ENCODE measurements at regions not wholly inside any gene's neighbourhood (a gene's known extent, or its start where the extent isn't known, plus 50 kb on each side); places are given as distances from the start of the nearest gene placed in this dataset.

DNA sequence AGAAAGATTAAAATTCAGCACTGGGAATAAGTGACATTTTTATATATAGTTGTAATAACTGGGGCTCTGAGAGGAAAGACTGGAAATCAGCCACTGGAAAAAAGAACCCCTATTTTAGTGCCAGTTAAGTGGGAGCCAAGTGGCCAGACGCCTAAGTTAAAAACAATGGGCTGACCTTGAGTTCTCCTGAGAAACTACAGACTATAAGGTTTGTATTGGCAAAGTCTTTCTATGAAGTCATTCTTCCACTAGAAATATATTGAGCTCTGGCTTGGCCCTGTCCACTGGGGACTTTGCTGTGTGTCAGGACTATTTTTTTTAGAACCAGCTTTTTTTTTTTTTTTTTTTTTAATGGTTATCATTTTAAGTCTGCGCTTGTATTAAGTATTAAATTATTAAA, 210.6 kb upstream of the FZD8 start:
- Histone ChIP-seq H3K4me1 (ENCODE audit: control insufficient read depth, insufficient read depth, low read length) (no peaks in the 10 kb centered on the region), H3K36me3 (ENCODE audit: control insufficient read depth in 2 of 2, insufficient read depth in 2 of 2, low read length in 1 of 2) (no peaks in the 10 kb centered on the region), H3K4me3 (no peak overlapping the region), H3K4me2 (ENCODE audit: control insufficient read depth, insufficient read depth) (no peak overlapping the region), H2AFZ (ENCODE audit: control insufficient read depth, low read depth, low read length) (no peak overlapping the region), H3K9ac (ENCODE audit: control insufficient read depth, insufficient read depth, low read length) (no peak overlapping the region), H3K79me2 (ENCODE audit: control insufficient read depth, insufficient read depth, low read length) (no peaks in the 10 kb centered on the region), H3K27me3 (replicated peaks in 1 of 2; ENCODE audit: control insufficient read depth in 2 of 2, insufficient read depth in 2 of 2, low read length in 1 of 2) (no peaks in the 10 kb centered on the region), H4K20me1 (ENCODE audit: control insufficient read depth, insufficient read depth) (no peaks in the 10 kb centered on the region), H3K9me3 (replicated peaks; ENCODE audit: control insufficient read depth, insufficient read depth, low read length) (no peaks in the 10 kb centered on the region), H3K27ac (ENCODE audit: control insufficient read depth, insufficient read depth) (no peak overlapping the region)
- ATAC-seq (no peak), FAIRE-seq (no peak), DNase-seq (ENCODE audit: low read depth, low spot score) (no peak)
- in situ Hi-C loops (cut with MboI) = no loop called here
- CTCF ChIA-PET = no interaction called here
- 18% methylated on average over 2 of the region's 2 CpGs for WGBS (ENCODE audit: insufficient coverage, insufficient replicate concordance, low lambda C conversion rate, missing lambda C conversion rate)
- SMC1A ChIA-PET (ENCODE audit: uncharacterized antibody, unreplicated experiment) = no interaction called here
- RAD21 ChIA-PET (ENCODE audit: unreplicated experiment) = interaction anchor here (0.6 kb wide), 1 partner anchor 53 kb away, joined by 3 read pairs; no protein-coding TSS in a partner anchor
- BruUV-seq (replicated peaks) = no TSS peak
- intact Hi-C loops (cut with micrococcal nuclease; ENCODE audit: unreplicated experiment) = no loop called here
- POLR2A ChIA-PET = interaction anchor here (0.6 kb wide), 2 partner anchors 52 to 1909 kb away, joined by 4 read pairs; no protein-coding TSS in a partner anchor
- TF ChIP-seq, protein P1, sequence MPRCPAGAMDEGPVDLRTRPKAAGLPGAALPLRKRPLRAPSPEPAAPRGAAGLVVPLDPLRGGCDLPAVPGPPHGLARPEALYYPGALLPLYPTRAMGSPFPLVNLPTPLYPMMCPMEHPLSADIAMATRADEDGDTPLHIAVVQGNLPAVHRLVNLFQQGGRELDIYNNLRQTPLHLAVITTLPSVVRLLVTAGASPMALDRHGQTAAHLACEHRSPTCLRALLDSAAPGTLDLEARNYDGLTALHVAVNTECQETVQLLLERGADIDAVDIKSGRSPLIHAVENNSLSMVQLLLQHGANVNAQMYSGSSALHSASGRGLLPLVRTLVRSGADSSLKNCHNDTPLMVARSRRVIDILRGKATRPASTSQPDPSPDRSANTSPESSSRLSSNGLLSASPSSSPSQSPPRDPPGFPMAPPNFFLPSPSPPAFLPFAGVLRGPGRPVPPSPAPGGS (IDR thresholded peaks at IDR 0.05; ENCODE audit: borderline replicate concordance, insufficient read depth, low read depth, low read length, poor library complexity, severe bottlenecking) = no peak
- TF ChIP-seq USF2 (IDR thresholded peaks at IDR 0.05; ENCODE audit: borderline replicate concordance, low read depth, low read length) = no peak
- TF ChIP-seq, protein P2, sequence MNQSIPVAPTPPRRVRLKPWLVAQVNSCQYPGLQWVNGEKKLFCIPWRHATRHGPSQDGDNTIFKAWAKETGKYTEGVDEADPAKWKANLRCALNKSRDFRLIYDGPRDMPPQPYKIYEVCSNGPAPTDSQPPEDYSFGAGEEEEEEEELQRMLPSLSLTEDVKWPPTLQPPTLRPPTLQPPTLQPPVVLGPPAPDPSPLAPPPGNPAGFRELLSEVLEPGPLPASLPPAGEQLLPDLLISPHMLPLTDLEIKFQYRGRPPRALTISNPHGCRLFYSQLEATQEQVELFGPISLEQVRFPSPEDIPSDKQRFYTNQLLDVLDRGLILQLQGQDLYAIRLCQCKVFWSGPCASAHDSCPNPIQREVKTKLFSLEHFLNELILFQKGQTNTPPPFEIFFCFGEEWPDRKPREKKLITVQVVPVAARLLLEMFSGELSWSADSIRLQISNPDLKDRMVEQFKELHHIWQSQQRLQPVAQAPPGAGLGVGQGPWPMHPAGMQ (IDR thresholded peaks at IDR 0.05; ENCODE audit: borderline replicate concordance) = no peak
- TF ChIP-seq, protein P3, sequence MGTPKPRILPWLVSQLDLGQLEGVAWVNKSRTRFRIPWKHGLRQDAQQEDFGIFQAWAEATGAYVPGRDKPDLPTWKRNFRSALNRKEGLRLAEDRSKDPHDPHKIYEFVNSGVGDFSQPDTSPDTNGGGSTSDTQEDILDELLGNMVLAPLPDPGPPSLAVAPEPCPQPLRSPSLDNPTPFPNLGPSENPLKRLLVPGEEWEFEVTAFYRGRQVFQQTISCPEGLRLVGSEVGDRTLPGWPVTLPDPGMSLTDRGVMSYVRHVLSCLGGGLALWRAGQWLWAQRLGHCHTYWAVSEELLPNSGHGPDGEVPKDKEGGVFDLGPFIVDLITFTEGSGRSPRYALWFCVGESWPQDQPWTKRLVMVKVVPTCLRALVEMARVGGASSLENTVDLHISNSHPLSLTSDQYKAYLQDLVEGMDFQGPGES (IDR thresholded peaks at IDR 0.05) = no peak
- no peak for TF ChIP-seq RCOR1 (conservative IDR thresholded peaks at IDR 0.05; ENCODE audit: low read depth, low read length)
- TF ChIP-seq KAT2A (conservative IDR thresholded peaks at IDR 0.05; ENCODE audit: control insufficient read depth, low read depth, low read length) = no peak
- no peak for TF ChIP-seq JUNB (IDR thresholded peaks at IDR 0.05)
- TF ChIP-seq, protein P4, sequence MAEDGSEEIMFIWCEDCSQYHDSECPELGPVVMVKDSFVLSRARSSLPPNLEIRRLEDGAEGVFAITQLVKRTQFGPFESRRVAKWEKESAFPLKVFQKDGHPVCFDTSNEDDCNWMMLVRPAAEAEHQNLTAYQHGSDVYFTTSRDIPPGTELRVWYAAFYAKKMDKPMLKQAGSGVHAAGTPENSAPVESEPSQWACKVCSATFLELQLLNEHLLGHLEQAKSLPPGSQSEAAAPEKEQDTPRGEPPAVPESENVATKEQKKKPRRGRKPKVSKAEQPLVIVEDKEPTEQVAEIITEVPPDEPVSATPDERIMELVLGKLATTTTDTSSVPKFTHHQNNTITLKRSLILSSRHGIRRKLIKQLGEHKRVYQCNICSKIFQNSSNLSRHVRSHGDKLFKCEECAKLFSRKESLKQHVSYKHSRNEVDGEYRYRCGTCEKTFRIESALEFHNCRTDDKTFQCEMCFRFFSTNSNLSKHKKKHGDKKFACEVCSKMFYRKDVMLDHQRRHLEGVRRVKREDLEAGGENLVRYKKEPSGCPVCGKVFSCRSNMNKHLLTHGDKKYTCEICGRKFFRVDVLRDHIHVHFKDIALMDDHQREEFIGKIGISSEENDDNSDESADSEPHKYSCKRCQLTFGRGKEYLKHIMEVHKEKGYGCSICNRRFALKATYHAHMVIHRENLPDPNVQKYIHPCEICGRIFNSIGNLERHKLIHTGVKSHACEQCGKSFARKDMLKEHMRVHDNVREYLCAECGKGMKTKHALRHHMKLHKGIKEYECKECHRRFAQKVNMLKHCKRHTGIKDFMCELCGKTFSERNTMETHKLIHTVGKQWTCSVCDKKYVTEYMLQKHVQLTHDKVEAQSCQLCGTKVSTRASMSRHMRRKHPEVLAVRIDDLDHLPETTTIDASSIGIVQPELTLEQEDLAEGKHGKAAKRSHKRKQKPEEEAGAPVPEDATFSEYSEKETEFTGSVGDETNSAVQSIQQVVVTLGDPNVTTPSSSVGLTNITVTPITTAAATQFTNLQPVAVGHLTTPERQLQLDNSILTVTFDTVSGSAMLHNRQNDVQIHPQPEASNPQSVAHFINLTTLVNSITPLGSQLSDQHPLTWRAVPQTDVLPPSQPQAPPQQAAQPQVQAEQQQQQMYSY (CRISPR knock-in tag; IDR thresholded peaks at IDR 0.05) = no peak
- no peak for TF ChIP-seq POLR2A (IDR thresholded peaks at IDR 0.05; ENCODE audit: low read depth, low read length)
- no peak for TF ChIP-seq USF1 (IDR thresholded peaks at IDR 0.05; ENCODE audit: borderline replicate concordance, extremely low read length, insufficient read depth, low read depth, low read length)
- TF ChIP-seq SP1 (IDR thresholded peaks at IDR 0.05; ENCODE audit: low read depth, low read length) = no peak
- no peak for TF ChIP-seq RAD21 (IDR thresholded peaks at IDR 0.05; ENCODE audit: insufficient read depth, low read depth, low read length)
- TF ChIP-seq FOS (IDR thresholded peaks at IDR 0.05; ENCODE audit: borderline replicate concordance, extremely low read depth, insufficient read length) = no peak
- TF ChIP-seq, protein P5, sequence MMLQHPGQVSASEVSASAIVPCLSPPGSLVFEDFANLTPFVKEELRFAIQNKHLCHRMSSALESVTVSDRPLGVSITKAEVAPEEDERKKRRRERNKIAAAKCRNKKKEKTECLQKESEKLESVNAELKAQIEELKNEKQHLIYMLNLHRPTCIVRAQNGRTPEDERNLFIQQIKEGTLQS (IDR thresholded peaks at IDR 0.05; ENCODE audit: borderline replicate concordance, extremely low read depth, low read depth, low read length) = no peak
